ENCODE measurements at regions not wholly inside any gene's neighbourhood (a gene's known extent, or its start where the extent isn't known, plus 50 kb on each side); places are given as distances from the start of the nearest gene placed in this dataset.

- TF ChIP-seq POLR2A (IDR thresholded peaks at IDR 0.05) (no peak), CTCF (IDR thresholded peaks at IDR 0.05) (no peak)
These were observed 136.7 kb downstream of the IRS2 start for GRCh38 chr13:109649713-109650112.
